SHP77 treated with DMSO at 0.1 percent for 48 hours (cell line): ENCODE measurements at regions not wholly inside any gene's neighbourhood (a gene's known extent, or its start where the extent isn't known, plus 50 kb on each side); places are given as distances from the start of the nearest gene placed in this dataset.

Source experiments
- DNase-seq: peaks from one replicate; lab custom pipeline; 2025; lab: John Stamatoyannopoulos, UW

- no peak for DNase-seq
Observed at GRCh38 chr1:81330111-81330510, 470.6 kb upstream of the ADGRL2 start.

DNA sequence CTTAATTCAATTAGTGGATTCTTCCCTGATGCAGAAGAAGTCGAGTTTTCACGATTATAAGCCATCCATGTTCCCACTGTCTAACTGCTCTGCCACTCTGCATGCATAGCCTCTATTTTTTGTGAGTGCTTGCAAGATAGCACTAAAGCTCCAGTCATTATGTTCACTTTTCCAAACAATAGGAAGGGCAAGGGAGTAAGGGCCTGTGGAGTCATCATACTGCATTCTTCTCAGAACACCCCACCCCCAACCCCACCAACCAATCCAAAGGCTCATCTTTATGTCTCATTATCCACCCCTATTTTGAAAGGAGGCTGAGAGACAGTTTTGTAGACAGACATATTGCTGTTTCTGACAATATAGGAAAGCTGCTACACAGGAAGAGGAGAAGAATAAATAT is 471.7 kb upstream of the ADGRL2 start:
- no peak for DNase-seq

DNA sequence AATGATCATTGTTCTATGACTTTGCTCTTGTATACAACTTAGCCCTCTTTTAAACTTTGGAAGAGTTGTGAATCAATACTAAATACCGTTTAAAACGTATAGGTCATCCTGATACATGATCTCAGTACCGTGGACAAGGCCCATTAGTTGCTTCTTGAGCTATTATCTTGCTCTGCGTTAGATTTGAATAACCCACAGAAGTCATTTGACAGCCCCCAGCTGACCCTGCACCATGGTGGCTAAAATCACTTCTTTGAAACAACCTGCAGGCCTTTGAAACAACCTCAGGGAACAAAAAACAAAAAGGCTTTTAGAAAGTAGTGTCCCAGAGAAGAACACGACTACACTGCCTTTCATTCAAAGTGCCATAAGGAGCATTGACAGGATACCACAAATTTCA is 473.0 kb upstream of the ADGRL2 start:
- no peak for DNase-seq

- DNase-seq: no peak
Observed at GRCh38 chr1:81327103-81327710, 473.5 kb upstream of the ADGRL2 start.

GRCh38 chr1:81326212-81326611 is 474.5 kb upstream of the ADGRL2 start:
- no peak for DNase-seq

- DNase-seq: no peak
Observed at GRCh38 chr1:81325397-81325796, 475.3 kb upstream of the ADGRL2 start.

DNA sequence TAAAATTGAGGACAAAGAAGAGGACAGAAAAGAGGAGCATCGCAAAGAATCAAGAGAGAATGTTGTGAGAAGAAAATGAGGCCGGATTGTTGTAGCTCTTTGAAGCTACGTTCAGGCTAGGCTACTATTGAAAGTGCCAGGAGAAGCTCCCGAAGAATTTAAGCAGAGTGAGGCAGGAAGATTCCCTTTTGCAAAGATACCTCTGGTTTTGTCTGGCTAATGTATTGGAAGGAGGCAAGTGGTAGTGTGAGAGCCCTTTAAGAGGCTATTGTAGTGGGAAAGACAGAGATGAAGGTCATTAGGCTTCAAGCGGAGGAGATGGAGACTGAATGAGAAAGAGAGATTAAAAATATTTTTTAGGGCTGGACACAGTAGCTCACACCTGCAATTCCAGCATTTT is 476.9 kb upstream of the ADGRL2 start:
- no peak for DNase-seq

- DNase-seq: no peak
Observed at GRCh38 chr1:81317191-81317590, 483.5 kb upstream of the ADGRL2 start.

DNA sequence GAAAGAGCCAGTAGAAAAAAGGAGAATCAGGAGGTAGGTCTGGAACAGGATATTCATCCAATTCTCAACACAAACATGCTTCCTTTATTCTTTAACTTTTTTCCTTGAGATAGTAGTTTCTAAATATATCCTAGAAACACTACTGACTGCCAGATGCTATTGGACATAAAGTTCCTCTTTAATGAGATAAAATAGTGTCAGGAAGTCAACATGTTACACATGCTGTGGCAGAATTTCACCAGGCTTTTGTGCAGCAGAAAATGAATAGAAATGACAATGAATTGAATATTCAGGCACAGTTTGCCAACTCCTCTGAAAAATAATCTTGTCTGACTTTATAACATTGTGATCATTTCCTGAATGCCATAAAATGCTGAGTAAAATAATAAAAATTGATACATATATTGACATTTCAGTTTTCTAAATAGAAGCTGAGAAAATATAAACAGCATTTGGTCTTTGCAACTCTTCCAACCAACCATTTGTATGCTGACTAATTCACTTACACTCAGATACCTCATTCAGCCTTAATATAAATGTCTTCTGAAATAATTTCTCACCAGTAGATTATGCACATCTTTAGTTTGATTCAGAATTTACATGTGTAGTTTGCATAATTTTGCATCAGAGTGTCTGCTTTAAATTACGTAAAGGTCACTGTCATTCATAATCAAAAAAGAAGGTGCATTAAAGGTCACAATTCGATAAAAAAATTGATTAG is 486.1 kb upstream of the ADGRL2 start:
- no peak for DNase-seq

DNA sequence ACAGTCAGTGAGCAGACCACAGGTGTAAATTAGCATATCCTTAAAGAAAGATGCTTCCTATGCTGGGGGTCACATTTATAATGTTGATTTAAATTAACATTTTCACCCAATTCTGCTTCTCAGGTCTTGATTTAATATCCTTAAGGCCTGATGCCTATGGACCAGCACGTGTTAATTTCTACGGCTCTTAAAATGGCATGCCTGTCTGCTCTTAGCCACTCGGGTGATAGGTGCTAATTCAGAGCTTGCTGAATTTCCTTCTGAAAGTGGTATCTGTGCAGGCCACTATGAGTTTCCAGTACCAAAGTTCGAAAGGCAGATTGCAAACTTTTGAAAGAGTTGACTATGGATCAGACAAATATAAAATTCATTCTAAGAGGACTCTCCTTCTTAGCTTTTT is 487.4 kb upstream of the ADGRL2 start:
- no peak for DNase-seq

- DNase-seq: no peak
Observed at GRCh38 chr1:81312272-81312754, 488.4 kb upstream of the ADGRL2 start.

DNA sequence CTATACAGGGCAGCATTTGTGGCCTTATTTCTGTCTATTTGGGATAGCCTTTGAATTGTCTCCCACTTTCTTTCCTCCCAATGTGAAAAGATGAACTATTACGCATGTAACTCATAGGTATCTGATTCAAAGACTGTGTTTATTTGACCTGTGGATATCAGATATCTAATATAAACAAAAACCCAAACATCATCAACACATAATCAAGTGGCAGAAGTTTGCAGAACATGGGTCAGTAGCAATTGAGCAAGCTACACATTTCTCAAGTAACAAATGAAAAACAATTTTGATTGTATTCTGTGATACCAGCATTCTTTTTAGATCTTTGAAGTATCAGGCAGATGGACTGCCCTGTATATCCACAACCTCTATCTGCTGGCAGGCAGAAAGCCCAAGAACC is 490.5 kb upstream of the ADGRL2 start:
- no peak for DNase-seq

- DNase-seq: no peak
Observed at GRCh38 chr1:81308191-81308590, 492.5 kb upstream of the ADGRL2 start.

GRCh38 chr1:81307786-81308185 is 492.9 kb upstream of the ADGRL2 start:
- peak; percentile 38 for DNase-seq

- DNase-seq: peak; percentile 95
Observed at GRCh38 chr1:81305997-81306452, 494.7 kb upstream of the ADGRL2 start.

DNA sequence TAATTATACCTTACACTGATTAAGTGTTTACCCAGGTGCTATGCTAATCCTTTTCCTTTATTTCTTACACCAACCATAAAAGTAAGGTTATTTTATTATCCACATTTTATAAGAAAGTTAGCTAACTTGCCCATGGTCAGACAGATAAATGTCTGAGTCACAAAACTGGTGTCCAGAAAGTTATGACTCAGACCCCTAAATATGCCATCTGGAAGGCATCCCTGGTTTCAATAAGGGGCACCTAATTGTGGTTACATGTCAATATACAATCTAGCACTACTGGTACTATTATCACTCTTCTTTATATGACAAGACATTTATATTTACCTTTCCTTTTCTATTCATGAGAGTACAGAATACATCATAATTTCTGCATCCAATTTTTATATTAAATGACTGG is 496.5 kb upstream of the ADGRL2 start:
- DNase-seq: no peak

GRCh38 chr1:81299892-81300291 is 500.8 kb upstream of the ADGRL2 start:
- no peak for DNase-seq

DNA sequence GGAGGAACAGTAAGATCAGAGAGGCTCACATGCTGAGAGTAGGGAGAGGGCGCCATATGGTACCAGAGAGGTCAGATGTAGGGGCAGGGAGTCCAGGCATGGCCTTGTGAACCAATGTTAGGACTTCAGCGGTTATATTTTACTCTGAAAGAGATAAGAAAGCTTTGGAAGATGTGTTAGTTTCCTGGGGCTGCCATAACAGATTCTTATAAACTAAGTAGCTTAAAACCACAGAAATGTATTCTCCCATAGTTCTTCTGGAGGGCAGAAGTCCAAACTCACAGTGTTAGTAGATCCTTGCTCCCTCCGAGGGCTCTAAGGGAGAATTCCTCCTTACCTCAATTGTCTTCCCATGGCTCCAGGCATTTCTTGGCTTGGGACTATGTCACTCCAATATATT is 502.5 kb upstream of the ADGRL2 start:
- no peak for DNase-seq

DNA sequence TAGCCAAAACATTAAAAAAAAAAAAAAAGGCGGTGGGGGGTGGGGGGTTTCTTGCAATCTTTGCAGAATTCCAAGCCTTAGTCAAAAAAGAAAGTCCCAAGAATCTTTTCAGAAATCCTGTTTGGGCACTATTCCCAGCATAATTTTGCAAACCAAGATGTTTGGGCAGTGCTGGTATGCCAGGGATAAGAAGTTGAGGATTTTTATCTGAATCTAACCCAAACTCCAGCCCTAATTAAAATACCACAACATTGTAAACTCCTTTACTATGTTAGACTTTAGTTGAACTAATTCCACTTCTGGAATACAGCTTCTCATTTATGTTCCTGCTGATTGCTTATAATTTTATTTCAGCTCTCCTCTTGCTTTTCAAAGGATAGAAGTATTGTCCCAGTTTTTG is 504.1 kb upstream of the ADGRL2 start:
- no peak for DNase-seq

GRCh38 chr1:81290326-81290725 is 510.4 kb upstream of the ADGRL2 start:
- no peak for DNase-seq

DNA sequence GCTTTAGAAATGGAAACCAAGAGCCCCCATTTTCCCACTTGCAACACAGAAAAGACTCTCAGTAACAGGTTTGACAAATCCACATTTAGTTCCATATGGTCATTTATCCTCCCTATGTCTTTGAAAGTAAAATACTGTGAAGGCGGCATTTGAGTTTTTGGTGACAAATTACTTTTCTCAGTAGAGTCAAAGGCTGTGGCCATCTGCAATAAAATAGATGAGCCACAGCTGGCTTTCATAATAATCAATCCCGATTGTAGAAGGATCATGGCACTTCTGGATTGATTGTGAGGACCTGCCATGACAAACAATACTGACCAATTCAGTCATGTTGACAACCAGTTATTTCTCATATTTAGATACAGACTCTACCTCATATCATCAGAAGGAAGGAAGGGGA is 512.0 kb upstream of the ADGRL2 start:
- no peak for DNase-seq

- DNase-seq: no peak
Observed at GRCh38 chr1:81287411-81288080, 513.2 kb upstream of the ADGRL2 start.

GRCh38 chr1:81270051-81270450 is 530.7 kb upstream of the ADGRL2 start:
- DNase-seq: no peak
